Endothelial cell of umbilical vein (primary cell): ENCODE measurements at regions not wholly inside any gene's neighbourhood (a gene's known extent, or its start where the extent isn't known, plus 50 kb on each side); places are given as distances from the start of the nearest gene placed in this dataset.

Experiments used
- BruUV-seq: library from RNA; stranded (reverse); fragments of 400-500 nt; replicated peaks from 2 replicates; lab custom pipeline; 2021; lab: Mats Ljungman, UMichigan
- CTCF ChIA-PET: fragments of 300-600, 350-600 bp; sonication (Branson Sonifier 250); formaldehyde crosslinking; loops from one replicate; lab custom pipeline; 2021; ENCODE audit warnings: antibody characterized with exemption, inconsistent platforms; lab: Charles Lee
- POLR2A ChIA-PET: fragments of 300-600, 350-600 bp; sonication (Branson Sonifier 250); formaldehyde crosslinking; loops from one replicate; lab custom pipeline; 2021; ENCODE audit warnings: antibody characterized with exemption, inconsistent platforms; lab: Charles Lee
- DNase-seq: peaks from one replicate; pipeline ENCODE4 v3.0.0-alpha.2; 2011; ENCODE audit warnings: low read depth, low spot score
- FAIRE-seq: peaks from 2 replicates; lab custom pipeline; 2011; peaks lifted over from hg19 to GRCh38; lab: Jason Lieb, UNC
- H2AFZ ChIP-seq: 2 replicates; pipeline ENCODE4 v1.6.0; 2012; ENCODE audit warnings: low read depth, low read length, control low read depth, inconsistent platforms
- H3K27ac ChIP-seq: 2 replicates; pipeline ENCODE4 v1.5.1; 2011; ENCODE audit warnings: low read depth, mild to moderate bottlenecking, control low read depth, low read length, moderate library complexity; ENCODE audit not compliant: insufficient read depth
- H3K27me3 ChIP-seq, 2 experiments: 2 replicates each; pipeline versions ENCODE4 v1.6.0 to v1.6.1; 2011; ENCODE audit warnings: low read length in 2 of 2, mixed read lengths in 1 of 2; ENCODE audit not compliant: control insufficient read depth in 2 of 2, insufficient read depth in 2 of 2
- H3K36me3 ChIP-seq, 2 experiments: 2 replicates in 1 of 2; 3 replicates in 1 of 2; pipeline ENCODE4 v1.5.1; 2011; ENCODE audit warnings: low read length in 2 of 2, mild to moderate bottlenecking in 1 of 2, moderate library complexity in 1 of 2; ENCODE audit not compliant: control insufficient read depth in 2 of 2, insufficient read depth in 2 of 2; ENCODE audit errors: extremely low read depth in 1 of 2
- H3K4me1 ChIP-seq: 3 replicates; pipeline ENCODE4 v1.5.1; 2011; ENCODE audit warnings: mild to moderate bottlenecking, low read length; ENCODE audit not compliant: control insufficient read depth, insufficient read depth; ENCODE audit errors: extremely low read depth
- H3K4me2 ChIP-seq: 2 replicates; pipeline ENCODE4 v1.6.1; 2011; ENCODE audit warnings: low read length, control low read depth, mixed read lengths; ENCODE audit not compliant: insufficient read depth
- H3K4me3 ChIP-seq, 3 experiments: fragments of 200-600 bp in 1 of 3; sonication (generic), shearing (Covaris generic) in 1 of 3; replicated peaks in 1 of 3; 2 replicates each; pipeline ENCODE4 v1.5.1; 2011 to 2016; ENCODE audit warnings: control low read depth in 3 of 3, low read length in 3 of 3, mild to moderate bottlenecking in 2 of 3, inconsistent platforms in 1 of 3, low read depth in 1 of 3, moderate library complexity in 1 of 3; ENCODE audit not compliant: insufficient read depth in 1 of 3
- H3K79me2 ChIP-seq: 2 replicates; pipeline ENCODE4 v1.6.0; 2012; ENCODE audit warnings: low read length, inconsistent platforms; ENCODE audit not compliant: control insufficient read depth, insufficient read depth
- H3K9ac ChIP-seq: replicated peaks from 2 replicates; pipeline ENCODE3; 2011; ENCODE audit warnings: low read length, control low read depth; ENCODE audit not compliant: insufficient read depth; ENCODE audit errors: extremely low read depth
- H3K9me1 ChIP-seq: replicated peaks from 3 replicates; pipeline ENCODE4 v1.6.0; 2011; ENCODE audit warnings: mild to moderate bottlenecking, low read length; ENCODE audit not compliant: control insufficient read depth, insufficient read depth; ENCODE audit errors: extremely low read depth
- H3K9me3 ChIP-seq: replicated peaks from 2 replicates; pipeline ENCODE4 v1.5.1; 2012; ENCODE audit warnings: low read length, inconsistent platforms; ENCODE audit not compliant: control insufficient read depth, insufficient read depth
- H4K20me1 ChIP-seq: replicated peaks from 2 replicates; pipeline ENCODE3; 2011; ENCODE audit warnings: mild to moderate bottlenecking, low read length; ENCODE audit not compliant: control insufficient read depth, insufficient read depth; ENCODE audit errors: extremely low read depth
- CTCF ChIP-seq, 2 donors: IDR thresholded peaks; 1 replicate in 1 of 2; 2 replicates in 1 of 2; pipeline ENCODE4 v1.5.1; 2011; ENCODE audit warnings: low read length in 2 of 2, mild to moderate bottlenecking in 2 of 2, moderate library complexity in 2 of 2, control low read depth in 1 of 2, inconsistent platforms in 1 of 2, low read depth in 1 of 2; ENCODE audit not compliant: insufficient read depth in 1 of 2; ENCODE audit errors: extremely low read depth in 1 of 2
- EZH2 ChIP-seq: IDR thresholded peaks from 2 replicates; pipeline ENCODE4 v1.6.1; 2012; ENCODE audit warnings: borderline replicate concordance, low read depth, mild to moderate bottlenecking, moderate library complexity, low read length, inconsistent platforms; ENCODE audit not compliant: severe bottlenecking
- FOS ChIP-seq: IDR thresholded peaks from 2 replicates; pipeline ENCODE4 v1.6.1; 2011; ENCODE audit warnings: mild to moderate bottlenecking, low read length, moderate library complexity, borderline replicate concordance; ENCODE audit not compliant: insufficient read depth
- GATA2 ChIP-seq: IDR thresholded peaks from 2 replicates; pipeline ENCODE4 v1.7.0; 2011; ENCODE audit warnings: low read depth, mild to moderate bottlenecking, moderate library complexity, mixed read lengths, low read length; ENCODE audit not compliant: insufficient read length, insufficient read depth
- JUN ChIP-seq: IDR thresholded peaks from 2 replicates; pipeline ENCODE4 v1.6.1; 2011; ENCODE audit warnings: borderline replicate concordance, low read depth; ENCODE audit not compliant: insufficient read length, insufficient read depth
- MAX ChIP-seq: IDR thresholded peaks from 2 replicates; pipeline ENCODE4 v1.6.1; 2011; ENCODE audit not compliant: insufficient read depth, insufficient read length
- MYC ChIP-seq: IDR thresholded peaks from one replicate; pipeline ENCODE4 v1.6.1; 2011; ENCODE audit warnings: mild to moderate bottlenecking, low read depth, low read length
- POLR2A ChIP-seq: IDR thresholded peaks from 2 replicates; pipeline ENCODE4 v1.6.1; 2012; ENCODE audit warnings: low read depth, mild to moderate bottlenecking, control low read depth, low read length
- POLR2AphosphoS5 ChIP-seq: IDR thresholded peaks from 2 replicates; pipeline ENCODE4 v1.6.1; 2012; ENCODE audit warnings: low read depth, mild to moderate bottlenecking, control low read depth, low read length, moderate library complexity; ENCODE audit not compliant: insufficient read depth
- dilution Hi-C: fragments of 300-500 bp; cut with MboI; formaldehyde crosslinking; loops from one replicate; pipeline ENCODE4 v1.15.0; 2019; ENCODE audit warnings: low sequenced_read_pairs; ENCODE audit not compliant: extremely low pct_ligation_motif_present
- intact Hi-C: fragments of 100-400 bp; cut with micrococcal nuclease; formaldehyde crosslinking; loops from one replicate; pipeline ENCODE4 v1.10.0; 2022

DNA sequence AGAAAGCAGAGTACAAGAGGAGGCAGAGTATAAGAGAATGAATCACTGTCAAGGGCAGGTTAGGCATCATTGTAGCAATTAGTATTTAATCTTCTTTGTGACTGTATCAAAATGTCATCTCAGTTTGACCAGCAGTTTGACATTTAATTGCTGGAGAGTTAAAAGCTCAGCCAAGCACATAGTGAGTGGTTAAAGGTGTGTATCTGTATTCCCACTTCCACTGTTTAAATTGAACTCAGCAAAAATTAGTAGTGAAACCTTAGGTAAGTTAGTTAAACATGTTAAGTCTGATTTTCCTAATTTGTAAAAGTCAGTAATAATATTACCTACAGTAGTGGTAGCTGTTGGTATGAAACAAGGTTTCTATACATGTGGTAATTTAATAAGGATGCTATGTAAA lies 296.4 kb upstream of the MBL2 start:
- H3K4me1 ChIP-seq: peaks cover 1% of the 10 kb centered on the region
- no peak for FAIRE-seq
- H3K36me3 ChIP-seq: no peaks in the 10 kb centered on the region
- ChIA-PET CTCF (interaction anchor here (1.1 kb wide), 1 partner anchor 20 kb away, joined by 3 read pairs; no protein-coding TSS in a partner anchor), POLR2A (no interaction called here)
- no peak overlapping the region for H3K4me3 ChIP-seq
- intact Hi-C loops (no loop called here), dilution Hi-C loops (no loop called here)
- peaks cover 3 to 8% of the 10 kb centered on the region in 2 experiments for H3K27me3 ChIP-seq
- no peaks in the 10 kb centered on the region for H4K20me1 ChIP-seq
- no peak overlapping the region for H2AFZ ChIP-seq
- no peaks in the 10 kb centered on the region for H3K9me3 ChIP-seq
- no peak for DNase-seq
- BruUV-seq: no TSS peak
- no peak overlapping the region for H3K9ac ChIP-seq
- H3K79me2 ChIP-seq: no peaks in the 10 kb centered on the region
- H3K27ac ChIP-seq: no peak overlapping the region
- H3K4me2 ChIP-seq: no peak overlapping the region
- no peak for TF ChIP-seq POLR2A
- no peak for TF ChIP-seq MAX
- no peak for TF ChIP-seq MYC
- no peak for TF ChIP-seq JUN
- no peak for TF ChIP-seq GATA2
- TF ChIP-seq POLR2AphosphoS5: no peak
- TF ChIP-seq FOS: no peak
- TF ChIP-seq EZH2: no peak
- no peak for TF ChIP-seq CTCF (IDR thresholded peaks at IDR 0.05; ENCODE audit: extremely low read depth in 1 of 2, insufficient read depth in 1 of 2, low read depth in 1 of 2, low read length in 2 of 2)
- no peaks in the 10 kb centered on the region for H3K9me1 ChIP-seq
